ENCODE measurements at regions not wholly inside any gene's neighbourhood (a gene's known extent, or its start where the extent isn't known, plus 50 kb on each side); places are given as distances from the start of the nearest gene placed in this dataset.

DNA sequence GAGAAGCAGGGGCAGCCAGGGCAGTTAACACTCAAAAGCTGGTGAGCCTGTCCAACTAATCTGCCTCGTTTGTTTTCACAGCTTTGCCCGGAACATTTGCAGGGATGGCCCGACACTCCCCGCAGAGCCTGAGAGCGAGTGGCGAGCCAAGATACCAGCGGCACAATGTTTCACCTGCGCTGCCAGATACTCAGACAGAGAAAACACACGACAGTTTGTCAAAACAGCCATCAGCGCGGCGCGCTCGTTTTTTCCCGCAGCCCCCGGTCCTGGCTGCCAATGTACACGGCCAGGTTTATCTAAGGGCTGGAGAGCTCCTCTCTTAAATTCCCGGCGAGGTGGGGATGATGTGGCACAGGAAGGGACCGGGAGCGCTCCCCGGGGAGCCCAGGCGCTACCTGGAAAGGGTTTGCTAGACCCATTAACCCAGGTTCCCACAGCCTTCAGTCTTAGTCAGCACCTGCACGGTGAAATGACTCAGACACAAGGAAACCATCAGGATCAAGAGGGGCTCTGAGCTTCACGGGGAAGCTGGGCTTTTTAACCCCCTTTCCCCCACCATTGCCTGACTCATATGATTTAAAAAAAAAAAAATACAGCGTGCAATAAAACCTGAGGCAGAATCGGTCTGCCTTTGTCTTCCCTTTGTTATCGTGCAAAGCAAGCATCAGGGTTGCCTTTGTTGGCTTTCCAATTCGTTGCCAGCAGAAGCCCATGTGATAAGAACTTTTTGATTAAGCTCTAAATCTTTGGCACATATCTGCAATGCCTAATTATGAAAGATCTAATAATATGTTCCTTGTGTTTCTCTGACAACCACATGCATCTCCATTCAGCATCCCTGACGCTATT is 186.2 kb downstream of the EFNB2 start:
- DNase-seq: no peak

DNA sequence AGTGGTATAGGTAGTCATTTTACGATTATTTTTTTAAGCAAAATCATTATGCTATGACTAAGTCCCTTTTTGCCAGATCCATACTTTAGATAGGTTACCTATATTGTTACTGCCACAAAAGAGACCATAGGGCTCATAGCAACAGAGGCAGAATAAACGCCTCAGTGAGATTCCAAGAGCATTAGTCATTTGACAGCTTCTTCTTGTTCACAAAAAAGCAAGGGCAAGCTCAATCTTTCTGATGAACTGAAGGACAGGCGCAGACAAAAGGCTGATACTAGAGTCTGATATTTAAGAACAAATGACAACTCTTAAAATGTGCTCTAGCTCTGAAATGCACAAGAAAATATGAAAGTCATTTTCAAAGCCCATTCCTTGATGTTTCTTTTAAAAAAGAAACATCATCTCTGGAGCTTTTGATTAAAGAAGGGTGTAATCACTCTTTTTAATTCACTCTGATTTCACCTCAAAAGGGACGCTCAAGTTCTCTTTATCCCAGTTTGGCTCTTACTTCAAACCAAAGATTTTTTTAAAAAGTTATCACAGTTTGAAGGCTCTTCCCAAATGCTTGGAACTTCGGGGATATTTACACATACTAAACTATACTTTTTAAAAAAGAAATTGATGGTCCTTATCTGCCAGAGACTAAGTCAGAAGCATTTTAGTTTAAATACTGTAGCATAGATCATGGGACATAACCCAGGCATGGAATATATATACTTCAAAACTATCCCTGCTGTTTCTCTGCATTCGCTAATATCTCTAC is 187.2 kb downstream of the EFNB2 start:
- DNase-seq: no peak

- no peak for DNase-seq
These were observed 191.1 kb downstream of the EFNB2 start for GRCh38 chr13:106344342-106344741.

GRCh38 chr13:106343836-106344235 is 191.6 kb downstream of the EFNB2 start:
- no peak for DNase-seq

GRCh38 chr13:106340249-106340648 is 195.2 kb downstream of the EFNB2 start:
- no peak for DNase-seq

- DNase-seq: no peak
These were observed 198.2 kb downstream of the EFNB2 start for GRCh38 chr13:106337096-106337850.

GRCh38 chr13:106336668-106337067 is 198.8 kb downstream of the EFNB2 start:
- no peak for DNase-seq

- no peak for DNase-seq
These were observed 202.8 kb downstream of the EFNB2 start for GRCh38 chr13:106332621-106333020.

GRCh38 chr13:106331116-106331515 is 204.3 kb downstream of the EFNB2 start:
- no peak for DNase-seq

GRCh38 chr13:106329941-106330340 is 205.5 kb downstream of the EFNB2 start:
- no peak for DNase-seq

DNA sequence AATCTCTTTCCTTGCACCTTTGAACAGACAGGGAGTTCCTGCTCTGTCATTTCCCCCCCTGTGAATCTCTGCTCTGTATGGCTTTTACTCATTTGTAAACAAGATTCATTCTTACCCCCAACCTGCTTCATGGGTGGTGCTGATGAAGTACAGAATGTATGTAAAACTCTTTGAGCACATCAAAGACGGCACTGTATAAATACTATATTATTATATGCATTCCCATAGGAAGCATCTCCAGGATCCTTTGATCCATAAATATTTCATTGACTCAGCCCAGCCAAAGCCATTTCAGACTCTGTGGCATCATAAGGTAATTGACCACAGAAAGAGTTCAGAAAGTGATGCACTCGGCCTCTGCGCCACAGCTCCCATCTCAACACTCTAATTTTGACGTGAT is 208.7 kb downstream of the EFNB2 start:
- no peak for DNase-seq

DNA sequence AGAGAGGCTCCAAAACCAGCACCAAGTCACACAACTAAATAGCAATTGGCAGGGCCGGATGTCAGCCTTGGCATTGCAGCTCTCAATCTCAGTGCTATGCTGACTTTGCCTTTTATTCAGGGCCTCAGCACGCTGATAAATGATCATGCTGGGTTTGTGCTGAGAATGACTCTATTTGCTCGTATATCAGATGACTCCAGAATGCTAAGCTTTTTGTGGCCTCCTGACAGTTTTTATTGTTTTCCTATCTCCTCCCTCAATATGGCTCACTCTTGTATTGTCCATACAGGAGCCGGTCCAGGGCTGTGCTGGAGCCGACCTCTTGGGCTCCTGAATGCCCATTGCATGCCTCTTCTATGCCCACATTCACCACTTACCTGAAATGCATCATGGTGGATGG is 211.0 kb downstream of the EFNB2 start:
- no peak for DNase-seq

DNA sequence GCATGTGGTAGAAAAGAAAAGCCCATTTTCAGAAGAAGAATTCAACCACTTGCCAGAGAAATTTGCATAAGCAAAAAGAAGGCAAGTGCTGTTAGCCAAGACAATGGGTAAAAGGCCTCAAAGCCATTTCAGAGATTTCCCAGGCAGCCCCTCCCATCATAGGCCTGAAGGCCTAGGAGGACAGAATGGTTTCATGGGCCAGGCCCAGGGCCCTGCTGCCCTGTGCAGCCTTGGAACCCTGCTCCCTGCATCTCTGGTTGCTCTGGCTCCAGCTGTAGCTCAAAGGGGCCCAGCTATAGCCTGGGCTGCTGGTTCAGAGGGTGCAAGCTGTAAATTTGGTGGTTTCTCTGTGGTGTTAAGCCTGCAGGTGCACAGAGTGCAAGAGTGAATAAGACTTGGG is 212.8 kb downstream of the EFNB2 start:
- no peak for DNase-seq

DNA sequence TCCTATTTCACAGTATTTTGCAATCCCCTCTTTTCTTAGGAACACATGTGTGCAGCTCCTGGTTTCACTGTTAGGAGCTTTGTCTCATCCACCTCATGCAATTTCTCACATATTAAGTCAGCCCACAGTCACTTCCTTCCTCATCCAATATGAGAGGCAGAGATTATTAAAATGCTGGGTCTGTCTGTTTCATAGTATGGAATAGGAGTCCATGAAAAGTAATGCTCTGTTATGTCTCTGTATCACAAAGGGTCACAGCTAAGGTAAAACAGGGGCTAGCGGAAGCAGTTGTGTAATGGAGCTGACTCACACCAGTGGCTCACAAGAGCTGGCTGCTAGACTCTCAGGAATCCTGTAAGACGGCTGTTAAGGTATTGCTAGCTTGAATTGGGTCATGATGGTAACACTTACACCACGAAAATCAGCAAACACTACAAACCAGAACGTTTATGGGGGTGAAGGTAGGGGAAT is 216.5 kb downstream of the EFNB2 start:
- DNase-seq: no peak

GRCh38 chr13:106314417-106314816 is 221.0 kb downstream of the EFNB2 start:
- DNase-seq: no peak

DNA sequence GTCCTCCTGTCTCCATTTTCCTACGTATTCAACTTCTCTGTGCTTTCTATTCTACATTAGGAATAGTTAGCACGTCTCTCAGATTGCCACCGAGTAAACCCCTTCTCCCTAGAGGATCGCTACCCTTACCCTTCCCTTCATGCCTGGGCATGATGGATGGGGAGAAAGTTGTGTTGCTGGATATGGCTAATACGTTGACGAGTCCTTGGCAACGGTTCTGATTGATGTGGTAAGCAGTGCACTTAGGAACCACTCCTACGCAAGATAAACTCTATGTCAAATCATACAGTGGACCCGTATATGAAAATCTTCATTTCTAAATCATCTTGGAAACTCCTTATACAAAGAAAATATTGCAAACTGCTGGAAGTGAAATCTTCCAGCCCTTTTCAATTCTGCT is 224.5 kb downstream of the EFNB2 start:
- no peak for DNase-seq

DNA sequence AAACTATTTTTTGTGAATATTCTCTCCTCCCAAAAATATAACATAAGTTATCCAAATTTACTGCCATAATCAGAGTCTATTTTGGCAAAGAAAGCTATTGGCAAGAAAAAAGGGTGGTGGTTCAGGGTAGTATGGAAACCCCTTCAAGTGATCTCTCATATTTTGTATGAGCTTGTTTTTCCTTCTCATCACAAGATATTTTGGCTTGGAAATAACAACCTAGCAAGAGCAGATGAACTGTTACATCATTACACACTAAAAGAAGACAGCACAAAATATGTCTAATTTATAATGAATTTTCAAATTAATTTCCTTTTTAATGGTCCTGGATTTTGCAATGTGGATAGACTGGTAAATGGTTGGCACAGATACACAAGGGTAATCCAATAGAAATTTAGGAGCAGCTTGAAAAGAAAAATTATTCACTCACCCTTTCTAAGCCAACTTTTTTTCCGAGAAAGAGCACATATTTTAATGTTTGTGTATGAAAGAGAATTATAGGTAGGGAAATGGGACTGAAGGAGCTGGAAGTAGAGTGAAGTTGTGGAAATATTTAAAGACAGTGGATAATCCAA is 225.1 kb downstream of the EFNB2 start:
- DNase-seq: no peak

GRCh38 chr13:106306748-106307277 is 228.6 kb downstream of the EFNB2 start:
- no peak for DNase-seq

DNA sequence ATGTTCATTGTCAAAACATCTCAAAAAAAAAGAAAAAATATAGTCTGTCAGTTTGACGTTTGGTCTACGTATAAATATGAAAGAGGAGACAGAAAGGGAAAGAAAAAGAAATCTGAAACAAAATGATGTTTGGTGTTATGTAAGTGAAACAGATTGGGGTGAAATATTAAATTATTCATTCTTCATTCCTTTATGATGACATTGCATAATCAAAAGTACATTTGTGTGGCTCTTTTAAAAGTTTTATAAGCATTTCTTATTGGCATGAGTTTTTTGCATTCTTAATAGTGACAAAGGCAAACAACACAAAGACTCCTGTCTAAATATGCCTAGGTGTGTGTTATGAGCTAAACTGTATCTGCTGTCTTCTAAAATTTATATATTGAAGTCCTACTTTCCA is 232.6 kb downstream of the EFNB2 start:
- no peak for DNase-seq

DNA sequence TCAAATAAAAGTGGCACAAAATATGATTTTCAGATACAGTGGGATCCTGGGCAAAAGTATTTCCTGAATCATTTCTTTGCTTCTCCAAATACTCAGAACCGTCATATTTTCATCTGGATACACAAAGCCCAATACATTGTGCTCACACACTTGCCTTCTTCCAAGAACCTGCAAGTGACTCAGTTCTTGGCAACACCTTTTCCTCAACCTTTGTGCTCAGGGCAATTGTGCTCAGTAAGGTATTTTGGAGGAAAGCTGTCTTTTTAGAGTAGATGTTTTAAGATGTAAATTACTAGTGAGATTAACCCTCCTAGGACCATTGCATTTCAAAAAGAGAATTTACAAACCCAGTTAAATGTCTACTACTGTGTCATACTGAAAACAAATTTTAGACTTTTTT is 233.5 kb downstream of the EFNB2 start:
- no peak for DNase-seq

DNA sequence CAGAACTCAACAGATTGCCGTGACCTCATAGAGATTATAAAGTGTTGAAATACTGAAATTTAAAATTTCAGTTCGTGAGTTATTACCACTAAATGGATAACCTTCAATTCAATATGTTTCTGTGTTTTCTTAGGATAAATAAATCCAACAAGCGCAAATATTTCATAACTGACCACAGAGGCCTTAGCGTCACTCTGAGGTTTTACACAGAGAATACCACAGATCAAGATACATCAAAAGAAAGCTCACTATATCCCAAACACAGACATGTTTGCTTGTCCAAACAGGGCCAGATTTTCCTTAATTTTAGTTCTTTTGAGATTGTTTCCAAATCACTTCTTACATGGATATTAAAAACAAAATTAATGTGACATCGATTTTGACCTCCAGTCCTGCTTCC is 235.8 kb downstream of the EFNB2 start:
- DNase-seq: no peak

DNA sequence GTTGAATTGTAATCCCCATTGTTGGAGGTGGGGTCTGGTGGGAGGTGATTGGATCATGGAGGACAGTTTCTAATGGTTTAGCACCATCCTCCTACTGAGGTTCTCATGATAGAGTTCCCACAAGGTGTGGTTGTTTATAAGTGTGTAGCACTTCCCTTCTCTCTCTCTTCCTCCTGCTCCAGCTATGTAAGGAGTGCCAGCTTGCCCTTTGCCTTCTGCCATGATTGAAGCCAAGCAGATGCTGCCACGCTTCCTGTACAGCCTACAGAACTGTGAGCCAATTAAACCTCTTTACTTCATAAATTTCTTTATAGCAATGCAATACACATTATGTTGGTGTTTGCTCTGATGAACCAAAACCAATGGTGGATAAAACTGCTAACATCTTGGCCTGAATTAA is 238.2 kb downstream of the EFNB2 start:
- DNase-seq: no peak

DNA sequence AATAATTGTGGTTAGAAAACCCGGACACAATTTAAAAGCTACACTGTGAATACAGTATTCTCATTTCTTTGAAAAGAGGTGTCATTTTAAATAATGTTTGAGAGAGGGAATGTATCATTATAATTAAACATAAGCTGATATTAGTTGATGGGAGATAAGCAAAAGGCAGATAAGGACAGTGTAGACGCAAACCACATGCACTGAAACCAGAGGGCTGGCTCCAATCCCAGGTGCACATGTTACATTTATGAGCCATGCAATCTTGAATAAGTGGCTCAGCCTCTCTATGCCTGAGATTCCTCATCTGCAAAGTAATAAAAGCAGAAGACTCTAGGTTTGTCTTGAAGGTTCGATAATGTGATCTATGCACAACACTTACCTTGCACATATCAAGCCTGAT is 238.7 kb downstream of the EFNB2 start:
- DNase-seq: no peak
